SK-N-SH treated with all-trans-retinoic acid at 6 μM for 48 hours (cell line): ENCODE measurements at regions not wholly inside any gene's neighbourhood (a gene's known extent, or its start where the extent isn't known, plus 50 kb on each side); places are given as distances from the start of the nearest gene placed in this dataset.

Experiments
- CSDC2 ChIP-seq: fragments of 250-450 bp; sonication (Bioruptor Pico); IDR thresholded peaks from 2 replicates; pipeline ENCODE4 v1.5.0; 2020; ENCODE audit warnings: mild to moderate bottlenecking, moderate library complexity
- ESRRG ChIP-seq: fragments of 250-450 bp; sonication (Bioruptor Pico); IDR thresholded peaks from 2 replicates; pipeline ENCODE4 v1.6.1; 2021; ENCODE audit warnings: mild to moderate bottlenecking
- ISL1 ChIP-seq: fragments of 250-450 bp; sonication (Bioruptor Pico); IDR thresholded peaks from 2 replicates; pipeline ENCODE4 v2.1.2; 2022; ENCODE audit warnings: mild to moderate bottlenecking, moderate library complexity
- RARB ChIP-seq: fragments of 250-450 bp; sonication (Bioruptor Pico); IDR thresholded peaks from 2 replicates; pipeline ENCODE4 v1.8.0; 2021; ENCODE audit warnings: mild to moderate bottlenecking, moderate library complexity
- ZFP3 ChIP-seq: fragments of 250-450 bp; sonication (Bioruptor Pico); IDR thresholded peaks from 2 replicates; pipeline ENCODE4 v1.5.0; 2020; ENCODE audit warnings: mild to moderate bottlenecking, moderate library complexity
- ZFP30 ChIP-seq: fragments of 450-650 bp; formaldehyde crosslinking; IDR thresholded peaks from 2 replicates; pipeline ENCODE4 v1.5.0; 2022; ENCODE audit warnings: mild to moderate bottlenecking, moderate library complexity
- ZNF565 ChIP-seq: fragments of 450-650 bp; formaldehyde crosslinking; conservative IDR thresholded peaks from 2 replicates; pipeline ENCODE4 v1.5.0; 2020; ENCODE audit warnings: low read depth, mild to moderate bottlenecking, moderate library complexity
- ZNF70 ChIP-seq: fragments of 450-650 bp; formaldehyde crosslinking; IDR thresholded peaks from 2 replicates; pipeline ENCODE4 v1.5.0; 2020; ENCODE audit warnings: mild to moderate bottlenecking, moderate library complexity
- ZNF8 ChIP-seq: fragments of 450-650 bp; formaldehyde crosslinking; IDR thresholded peaks from 2 replicates; pipeline ENCODE4 v1.5.0; 2020; ENCODE audit warnings: mild to moderate bottlenecking, moderate library complexity
- TF ChIP-seq, protein P1 (sequence below): fragments of 250-450 bp; sonication (Bioruptor Pico); IDR thresholded peaks from 2 replicates; pipeline ENCODE4 v1.8.0; 2021; ENCODE audit warnings: low read depth, mild to moderate bottlenecking, moderate library complexity, borderline replicate concordance
- TF ChIP-seq, protein P2 (sequence below): fragments of 250-450 bp; sonication (Bioruptor Pico); IDR thresholded peaks from 2 replicates; pipeline ENCODE4 v1.5.0; 2020; ENCODE audit warnings: mild to moderate bottlenecking, moderate library complexity
- TF ChIP-seq, protein P3 (sequence below): fragments of 250-450 bp; sonication (Bioruptor Pico); IDR thresholded peaks from 2 replicates; pipeline ENCODE4 v1.8.0; 2020; ENCODE audit warnings: mild to moderate bottlenecking, moderate library complexity, borderline replicate concordance
- TF ChIP-seq, protein P4 (sequence below): fragments of 250-450 bp; sonication (Bioruptor Pico); IDR thresholded peaks from 2 replicates; pipeline ENCODE4 v1.5.1; 2020; ENCODE audit warnings: low read depth, mild to moderate bottlenecking, moderate library complexity

DNA sequence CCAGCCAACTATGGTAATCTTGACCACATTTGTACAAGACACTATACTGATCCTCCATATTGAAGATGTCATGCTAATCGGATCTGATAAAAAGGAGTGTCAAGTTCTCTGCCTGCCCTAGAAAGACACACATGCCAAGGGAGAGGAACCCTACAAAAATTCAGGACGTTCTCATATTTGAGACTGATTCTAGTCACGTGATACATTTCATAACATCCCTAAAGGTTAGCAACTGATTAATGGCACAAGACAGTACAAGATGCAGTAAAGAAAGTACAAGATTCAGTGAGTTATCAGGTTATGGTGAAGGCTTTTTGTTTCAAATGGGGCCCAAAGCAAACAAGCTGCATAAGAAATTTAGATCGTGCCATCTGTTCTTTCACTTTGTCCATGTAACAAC lies 190.7 kb upstream of the MOCS1 start:
- TF ChIP-seq, protein P1, sequence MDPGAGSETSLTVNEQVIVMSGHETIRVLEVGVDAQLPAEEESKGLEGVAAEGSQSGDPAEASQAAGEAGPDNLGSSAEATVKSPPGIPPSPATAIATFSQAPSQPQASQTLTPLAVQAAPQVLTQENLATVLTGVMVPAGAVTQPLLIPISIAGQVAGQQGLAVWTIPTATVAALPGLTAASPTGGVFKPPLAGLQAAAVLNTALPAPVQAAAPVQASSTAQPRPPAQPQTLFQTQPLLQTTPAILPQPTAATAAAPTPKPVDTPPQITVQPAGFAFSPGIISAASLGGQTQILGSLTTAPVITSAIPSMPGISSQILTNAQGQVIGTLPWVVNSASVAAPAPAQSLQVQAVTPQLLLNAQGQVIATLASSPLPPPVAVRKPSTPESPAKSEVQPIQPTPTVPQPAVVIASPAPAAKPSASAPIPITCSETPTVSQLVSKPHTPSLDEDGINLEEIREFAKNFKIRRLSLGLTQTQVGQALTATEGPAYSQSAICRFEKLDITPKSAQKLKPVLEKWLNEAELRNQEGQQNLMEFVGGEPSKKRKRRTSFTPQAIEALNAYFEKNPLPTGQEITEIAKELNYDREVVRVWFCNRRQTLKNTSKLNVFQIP (CRISPR knock-in tag) = no peak
- TF ChIP-seq, protein P2, sequence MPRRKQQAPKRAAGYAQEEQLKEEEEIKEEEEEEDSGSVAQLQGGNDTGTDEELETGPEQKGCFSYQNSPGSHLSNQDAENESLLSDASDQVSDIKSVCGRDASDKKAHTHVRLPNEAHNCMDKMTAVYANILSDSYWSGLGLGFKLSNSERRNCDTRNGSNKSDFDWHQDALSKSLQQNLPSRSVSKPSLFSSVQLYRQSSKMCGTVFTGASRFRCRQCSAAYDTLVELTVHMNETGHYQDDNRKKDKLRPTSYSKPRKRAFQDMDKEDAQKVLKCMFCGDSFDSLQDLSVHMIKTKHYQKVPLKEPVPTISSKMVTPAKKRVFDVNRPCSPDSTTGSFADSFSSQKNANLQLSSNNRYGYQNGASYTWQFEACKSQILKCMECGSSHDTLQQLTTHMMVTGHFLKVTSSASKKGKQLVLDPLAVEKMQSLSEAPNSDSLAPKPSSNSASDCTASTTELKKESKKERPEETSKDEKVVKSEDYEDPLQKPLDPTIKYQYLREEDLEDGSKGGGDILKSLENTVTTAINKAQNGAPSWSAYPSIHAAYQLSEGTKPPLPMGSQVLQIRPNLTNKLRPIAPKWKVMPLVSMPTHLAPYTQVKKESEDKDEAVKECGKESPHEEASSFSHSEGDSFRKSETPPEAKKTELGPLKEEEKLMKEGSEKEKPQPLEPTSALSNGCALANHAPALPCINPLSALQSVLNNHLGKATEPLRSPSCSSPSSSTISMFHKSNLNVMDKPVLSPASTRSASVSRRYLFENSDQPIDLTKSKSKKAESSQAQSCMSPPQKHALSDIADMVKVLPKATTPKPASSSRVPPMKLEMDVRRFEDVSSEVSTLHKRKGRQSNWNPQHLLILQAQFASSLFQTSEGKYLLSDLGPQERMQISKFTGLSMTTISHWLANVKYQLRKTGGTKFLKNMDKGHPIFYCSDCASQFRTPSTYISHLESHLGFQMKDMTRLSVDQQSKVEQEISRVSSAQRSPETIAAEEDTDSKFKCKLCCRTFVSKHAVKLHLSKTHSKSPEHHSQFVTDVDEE (CRISPR knock-in tag) = no peak
- TF ChIP-seq ESRRG (CRISPR knock-in tag) = no peak
- TF ChIP-seq ZNF565 = no peak
- TF ChIP-seq ISL1 (CRISPR knock-in tag) = no peak
- TF ChIP-seq ZFP3 (CRISPR knock-in tag) = no peak
- TF ChIP-seq ZFP30 (CRISPR knock-in tag) = no peak
- no peak for TF ChIP-seq CSDC2 (CRISPR knock-in tag)
- TF ChIP-seq, protein P3, sequence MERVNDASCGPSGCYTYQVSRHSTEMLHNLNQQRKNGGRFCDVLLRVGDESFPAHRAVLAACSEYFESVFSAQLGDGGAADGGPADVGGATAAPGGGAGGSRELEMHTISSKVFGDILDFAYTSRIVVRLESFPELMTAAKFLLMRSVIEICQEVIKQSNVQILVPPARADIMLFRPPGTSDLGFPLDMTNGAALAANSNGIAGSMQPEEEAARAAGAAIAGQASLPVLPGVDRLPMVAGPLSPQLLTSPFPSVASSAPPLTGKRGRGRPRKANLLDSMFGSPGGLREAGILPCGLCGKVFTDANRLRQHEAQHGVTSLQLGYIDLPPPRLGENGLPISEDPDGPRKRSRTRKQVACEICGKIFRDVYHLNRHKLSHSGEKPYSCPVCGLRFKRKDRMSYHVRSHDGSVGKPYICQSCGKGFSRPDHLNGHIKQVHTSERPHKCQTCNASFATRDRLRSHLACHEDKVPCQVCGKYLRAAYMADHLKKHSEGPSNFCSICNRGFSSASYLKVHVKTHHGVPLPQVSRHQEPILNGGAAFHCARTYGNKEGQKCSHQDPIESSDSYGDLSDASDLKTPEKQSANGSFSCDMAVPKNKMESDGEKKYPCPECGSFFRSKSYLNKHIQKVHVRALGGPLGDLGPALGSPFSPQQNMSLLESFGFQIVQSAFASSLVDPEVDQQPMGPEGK (CRISPR knock-in tag) = no peak
- TF ChIP-seq ZNF8 (CRISPR knock-in tag) = no peak
- TF ChIP-seq RARB = no peak
- TF ChIP-seq, protein P4, sequence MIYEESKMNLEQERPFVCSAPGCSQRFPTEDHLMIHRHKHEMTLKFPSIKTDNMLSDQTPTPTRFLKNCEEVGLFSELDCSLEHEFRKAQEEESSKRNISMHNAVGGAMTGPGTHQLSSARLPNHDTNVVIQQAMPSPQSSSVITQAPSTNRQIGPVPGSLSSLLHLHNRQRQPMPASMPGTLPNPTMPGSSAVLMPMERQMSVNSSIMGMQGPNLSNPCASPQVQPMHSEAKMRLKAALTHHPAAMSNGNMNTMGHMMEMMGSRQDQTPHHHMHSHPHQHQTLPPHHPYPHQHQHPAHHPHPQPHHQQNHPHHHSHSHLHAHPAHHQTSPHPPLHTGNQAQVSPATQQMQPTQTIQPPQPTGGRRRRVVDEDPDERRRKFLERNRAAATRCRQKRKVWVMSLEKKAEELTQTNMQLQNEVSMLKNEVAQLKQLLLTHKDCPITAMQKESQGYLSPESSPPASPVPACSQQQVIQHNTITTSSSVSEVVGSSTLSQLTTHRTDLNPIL (CRISPR knock-in tag) = no peak
- no peak for TF ChIP-seq ZNF70 (CRISPR knock-in tag)
